HG03280 (cell line): ENCODE measurements at regions not wholly inside any gene's neighbourhood (a gene's known extent, or its start where the extent isn't known, plus 50 kb on each side); places are given as distances from the start of the nearest gene placed in this dataset.
"Not testable (repeated sequence)": the region's sequence is repeated elsewhere in the genome, so short reads cannot be mapped to it uniquely, and the experiment has no call there.

Experiments
- ATAC-seq: cut with Tn5 transposase; IDR thresholded peaks from one replicate; pipeline ENCODE4 v1.9.1; 2021; ENCODE audit warnings: mild to moderate bottlenecking, moderate library complexity; ENCODE audit not compliant: unreplicated experiment

DNA sequence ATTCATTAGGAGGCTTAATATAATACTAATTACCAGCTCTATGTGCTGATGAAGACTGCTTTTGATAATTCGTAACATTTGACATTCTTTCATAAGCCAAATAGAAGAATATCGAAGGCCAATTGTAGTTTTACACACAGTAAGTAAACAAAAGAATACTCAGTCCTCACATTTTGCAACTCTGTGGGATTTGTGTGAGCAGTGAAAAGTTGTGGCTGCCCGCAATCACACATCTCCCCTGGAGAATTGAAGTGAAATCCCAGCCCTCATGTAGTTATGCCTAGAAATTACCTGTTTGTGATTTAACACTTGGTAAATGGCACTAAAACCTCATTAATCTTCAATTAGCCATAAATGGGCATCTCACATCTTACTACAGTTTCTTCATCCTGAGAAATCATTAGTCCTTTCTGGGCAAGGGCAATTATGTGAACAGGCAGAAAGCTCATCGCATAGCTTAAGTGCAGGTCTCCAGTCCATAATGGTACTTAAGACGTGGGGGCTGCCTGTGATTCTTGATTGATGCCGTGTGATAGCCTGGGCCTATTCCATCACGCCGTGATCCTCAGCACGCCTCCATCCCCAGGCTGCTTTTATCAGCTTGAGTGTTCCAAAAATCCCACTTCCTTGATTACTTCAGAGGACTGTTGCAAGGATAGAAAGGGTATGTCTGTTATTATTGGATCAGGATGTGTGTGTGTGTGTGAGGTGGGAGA, 97.9 kb upstream of the METTL14 start:
- no peak for ATAC-seq

DNA sequence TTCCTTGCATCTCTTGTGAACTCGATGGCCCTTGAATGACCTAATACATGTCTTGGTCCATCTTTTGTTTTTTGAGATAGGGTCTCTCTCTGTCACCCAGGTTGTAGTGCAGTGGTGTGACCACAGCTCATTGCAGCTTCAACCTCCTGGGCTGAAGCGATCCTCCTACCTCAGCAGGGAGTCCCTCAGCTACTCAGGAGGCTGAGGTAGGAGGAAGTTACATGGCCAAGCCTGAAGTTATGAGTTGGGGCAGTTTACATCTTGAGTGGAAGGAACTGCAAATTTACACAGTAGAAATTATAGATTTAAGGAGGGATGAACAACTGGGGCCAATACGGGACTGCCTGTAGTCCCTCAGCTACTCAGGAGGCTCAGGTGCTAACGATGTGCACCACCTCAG, 97.2 kb upstream of the METTL14 start:
- no peak for ATAC-seq

DNA sequence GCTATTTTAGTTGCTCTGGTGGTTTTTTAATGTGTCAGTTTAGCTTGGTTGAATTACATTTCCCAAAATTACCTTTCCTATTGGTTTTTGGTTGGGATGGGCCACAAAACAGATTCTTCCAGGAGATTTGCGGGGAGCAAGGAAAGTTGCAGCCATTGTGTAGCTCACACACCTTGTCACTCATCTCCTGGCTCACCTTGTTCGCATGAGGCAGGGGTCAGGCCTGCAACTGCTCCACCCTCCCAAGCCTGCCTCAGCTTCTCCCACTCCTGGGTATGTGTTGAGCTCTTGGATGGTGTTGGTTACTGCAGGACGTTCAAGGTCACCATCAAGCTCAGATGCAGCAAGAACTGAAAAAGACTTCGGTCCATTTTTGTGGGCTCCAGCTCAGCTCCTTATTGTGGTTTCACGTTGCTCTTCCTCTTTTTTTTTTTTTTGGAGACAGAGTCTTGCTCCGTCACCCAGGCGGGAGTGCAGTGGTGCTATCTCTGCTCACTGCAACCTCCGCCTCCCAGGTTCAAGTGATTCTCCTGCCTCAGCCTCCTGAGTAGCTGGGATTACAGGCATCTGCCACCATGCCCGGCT, 95.6 kb upstream of the METTL14 start:
- no peak for ATAC-seq

DNA sequence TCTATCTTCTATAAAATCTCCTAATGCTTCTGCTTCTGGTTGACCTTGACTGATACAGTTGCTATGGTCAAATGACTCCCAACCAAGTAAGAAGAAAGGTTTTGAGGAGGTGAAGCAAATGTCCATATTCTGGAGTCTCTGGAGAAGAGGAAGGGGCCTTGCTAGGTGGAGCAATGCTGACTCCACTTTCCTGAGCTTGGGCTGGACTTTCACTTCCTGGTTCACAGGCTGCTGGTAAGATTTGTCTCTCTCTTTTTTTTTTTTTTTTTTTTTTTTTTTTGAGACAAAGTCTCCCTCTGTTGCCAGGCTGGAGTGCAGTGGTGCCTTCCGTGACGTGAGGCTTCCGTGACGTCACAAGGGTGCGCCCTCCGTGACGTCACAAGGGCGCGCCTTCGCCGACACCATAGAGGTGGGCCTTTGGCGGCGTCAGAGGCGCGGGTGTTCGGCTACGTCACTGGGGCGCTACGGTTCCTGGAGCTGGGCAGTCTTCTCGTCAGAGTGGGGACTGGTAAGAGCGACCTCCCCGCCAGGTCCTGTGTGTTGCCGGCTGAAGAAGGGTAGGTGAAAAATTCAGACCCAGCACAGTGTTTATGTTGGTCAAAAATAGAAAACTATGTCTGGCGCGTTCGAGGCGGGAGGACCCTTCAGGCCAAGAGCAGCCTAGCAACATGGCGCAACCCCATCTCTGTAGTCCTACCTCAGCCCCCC, 93.7 kb upstream of the METTL14 start:
- ATAC-seq: peak; percentile 99

DNA sequence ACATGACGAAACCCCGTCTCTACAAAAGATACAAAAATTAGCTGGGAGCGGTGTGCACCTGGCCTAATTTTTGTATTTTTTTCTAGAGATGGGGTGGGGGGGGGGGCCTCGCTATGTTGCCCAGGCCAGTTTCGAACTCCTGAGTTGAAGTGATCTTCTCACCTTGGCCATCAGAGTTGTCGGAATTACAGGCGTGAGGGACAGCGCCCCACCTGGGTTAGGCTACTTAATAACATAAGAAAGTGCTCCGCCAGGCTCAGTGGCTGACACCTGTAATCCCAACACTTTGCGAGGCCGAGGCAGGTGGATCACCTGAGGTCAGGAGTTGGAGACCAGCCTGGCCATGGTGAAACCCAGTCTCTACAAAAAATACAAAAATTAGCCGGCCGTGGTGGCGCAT, 92.9 kb upstream of the METTL14 start:
- not testable (repeated sequence) for ATAC-seq

DNA sequence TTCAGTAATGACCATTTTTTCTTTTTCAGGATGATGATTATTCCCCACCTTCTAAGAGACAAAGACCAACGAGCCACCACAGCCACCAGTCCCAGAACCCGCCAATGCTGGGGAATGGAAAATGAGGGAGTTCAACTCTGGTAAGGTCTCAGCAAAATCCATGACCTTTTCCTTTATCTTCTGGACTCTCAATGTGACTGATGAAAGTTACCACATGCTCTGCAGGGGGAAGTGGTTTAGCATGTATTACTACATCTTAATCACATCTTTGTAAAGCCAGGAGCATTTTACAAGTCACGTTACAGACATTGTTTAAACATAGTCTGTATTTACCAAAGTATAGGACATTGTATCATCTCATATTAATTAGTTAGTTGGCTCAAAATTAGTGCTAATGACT, 89.3 kb upstream of the METTL14 start:
- ATAC-seq: not testable (repeated sequence)

DNA sequence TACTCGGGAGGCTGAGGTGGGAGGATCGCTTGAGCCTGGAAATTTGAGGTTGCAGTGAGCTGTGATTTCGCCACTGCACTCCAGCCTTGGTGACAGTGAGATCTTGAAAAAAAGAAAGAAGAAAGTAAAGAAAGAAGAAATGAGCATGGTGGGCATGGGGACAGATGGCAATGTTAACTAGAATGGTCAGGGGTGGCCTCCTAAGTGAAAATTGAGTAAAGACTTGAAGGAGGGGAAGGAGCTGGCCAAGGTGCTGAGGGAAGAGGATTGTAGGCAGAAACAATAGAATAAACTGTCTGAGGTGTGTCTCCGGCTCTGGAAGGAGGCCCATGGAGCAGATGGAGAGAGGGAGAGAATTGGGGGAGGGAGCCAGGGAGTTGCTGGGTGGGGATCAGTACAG, 60.1 kb upstream of the METTL14 start:
- not testable (repeated sequence) for ATAC-seq

DNA sequence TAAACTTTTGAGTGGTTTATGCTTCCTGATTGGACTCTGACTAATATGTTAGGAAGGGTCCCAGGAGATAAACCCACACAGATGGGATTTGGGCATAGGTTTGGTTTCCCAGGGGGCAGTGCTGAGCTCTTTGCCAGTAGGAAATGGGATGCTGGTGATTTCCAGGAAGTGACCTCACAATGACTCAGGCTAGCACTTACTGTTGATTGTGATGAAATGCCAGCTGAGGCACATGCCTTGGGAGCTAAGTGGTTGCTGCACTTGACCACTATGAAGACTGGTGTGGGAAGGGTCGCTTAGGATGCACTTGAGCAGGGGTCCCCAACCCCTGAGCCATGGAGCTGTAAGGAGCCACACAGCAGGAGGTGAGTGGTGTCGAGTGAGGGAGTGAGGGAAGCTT, 55.5 kb upstream of the METTL14 start:
- not testable (repeated sequence) for ATAC-seq

DNA sequence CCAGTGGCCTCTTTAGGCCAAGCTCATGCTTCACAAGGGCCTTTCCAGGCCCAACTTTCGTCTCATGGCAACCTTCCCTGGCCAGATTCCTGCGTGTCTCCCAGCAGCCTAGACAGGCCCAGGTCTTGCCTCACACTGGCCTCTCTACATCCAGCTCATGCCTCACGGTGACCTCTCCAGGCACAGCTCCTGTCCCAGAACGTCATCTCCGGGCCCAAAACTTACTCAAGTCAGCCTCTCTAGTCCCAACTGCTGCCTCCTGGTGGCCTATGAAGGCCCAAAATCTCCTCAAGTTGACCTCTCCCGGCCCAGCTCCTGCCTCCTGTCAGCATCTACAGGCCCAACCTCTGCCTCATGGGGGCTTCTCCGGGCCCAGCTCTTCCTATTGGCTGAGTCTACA, 54.3 kb upstream of the METTL14 start:
- ATAC-seq: not testable (repeated sequence)

DNA sequence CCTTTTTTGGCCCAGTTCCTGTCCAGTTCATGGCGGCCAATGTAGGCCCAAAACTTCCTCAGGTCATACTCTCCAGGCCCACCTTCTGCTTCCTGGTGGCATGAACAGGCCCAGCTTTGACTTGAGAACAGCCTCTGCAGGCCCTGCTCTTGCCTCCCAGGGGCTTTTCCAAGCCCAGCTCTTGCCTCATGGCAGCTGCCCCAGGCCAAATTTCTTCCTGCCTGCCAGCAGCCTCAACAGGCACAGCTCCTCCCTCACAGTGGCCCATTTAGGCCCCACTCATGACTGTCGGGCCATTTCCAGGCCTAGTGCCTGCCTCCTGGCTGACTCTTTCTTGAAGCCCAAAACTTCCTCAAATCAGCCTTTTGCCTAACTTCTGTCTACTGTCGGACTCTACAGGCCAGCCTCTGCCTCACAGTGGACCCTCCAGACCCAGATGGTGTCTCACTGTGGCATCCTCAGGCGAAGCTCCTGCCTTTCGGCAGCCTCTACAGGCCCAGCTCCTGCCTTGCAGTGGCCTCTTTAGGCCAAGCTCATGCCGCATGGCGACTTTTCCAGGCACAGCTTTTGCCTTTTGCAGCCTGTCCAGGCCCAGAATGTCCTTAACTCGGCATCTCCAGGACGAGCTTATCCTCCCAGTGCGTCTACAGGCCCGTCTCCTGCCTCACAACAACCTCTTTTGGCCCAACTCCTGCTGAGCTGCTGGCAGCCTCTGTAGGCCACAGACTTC, 53.7 kb upstream of the METTL14 start:
- ATAC-seq: not testable (repeated sequence)

DNA sequence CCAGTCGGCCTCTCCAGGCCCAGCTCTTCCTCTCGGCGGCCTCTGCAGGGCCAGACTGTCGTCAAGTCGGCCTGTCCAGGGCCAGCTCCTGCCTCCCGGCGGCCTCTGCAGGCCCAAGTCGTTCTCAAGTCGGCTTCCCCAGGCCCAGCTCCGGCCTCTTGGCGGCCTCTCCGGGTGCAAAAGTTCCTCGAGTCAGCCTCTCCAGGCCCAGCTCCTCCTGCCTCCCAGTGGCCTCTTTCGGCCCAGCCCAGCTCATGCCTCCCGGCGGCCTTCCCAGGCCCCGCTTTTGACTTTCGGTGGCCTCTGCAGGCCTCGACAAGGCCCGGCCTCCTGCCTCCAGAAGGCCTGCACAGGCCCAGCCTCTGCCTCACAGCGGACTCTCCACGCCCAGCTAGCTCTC, 51.7 kb upstream of the METTL14 start:
- not testable (repeated sequence) for ATAC-seq

DNA sequence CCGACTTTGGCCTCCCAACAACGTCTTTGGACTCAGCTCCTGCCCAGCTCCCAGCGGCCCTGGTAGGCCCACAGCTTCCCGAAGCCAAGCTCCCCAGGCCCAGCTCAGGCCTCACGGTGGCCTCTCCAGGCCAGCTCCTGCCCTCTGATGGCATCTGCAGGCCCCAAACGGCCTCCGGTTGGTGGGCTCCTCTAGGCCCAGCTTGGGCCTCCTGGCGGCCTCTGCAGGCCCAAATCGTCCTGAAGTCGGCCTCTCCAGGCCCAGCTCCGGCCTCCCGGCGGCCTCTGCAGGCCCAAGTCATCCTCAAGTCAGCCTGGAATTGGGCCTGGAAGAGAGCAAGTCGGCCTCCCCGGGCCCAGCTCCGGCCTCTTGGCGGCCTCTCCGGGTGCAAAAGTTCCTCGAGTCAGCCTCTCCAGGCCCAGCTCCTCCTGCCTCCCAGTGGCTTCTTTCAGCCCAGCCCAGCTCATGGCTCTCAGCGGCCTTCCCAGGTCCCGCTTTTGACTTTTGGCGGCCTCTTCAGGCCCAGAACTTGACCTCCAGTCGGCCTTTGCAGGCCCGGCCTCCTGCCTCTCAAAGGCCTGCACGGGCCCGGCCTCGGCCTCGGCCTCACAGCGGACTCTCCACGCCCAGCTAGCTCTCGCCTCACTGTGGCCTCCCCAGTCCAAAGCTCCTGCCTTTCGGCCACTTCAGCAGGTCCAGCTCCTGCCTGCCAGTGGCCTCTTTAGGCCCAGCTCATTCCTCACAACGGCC, 50.9 kb upstream of the METTL14 start:
- not testable (repeated sequence) for ATAC-seq
